ENCODE measurements at regions not wholly inside any gene's neighbourhood (a gene's known extent, or its start where the extent isn't known, plus 50 kb on each side); places are given as distances from the start of the nearest gene placed in this dataset.
"Not testable (repeated sequence)": the region's sequence is repeated elsewhere in the genome, so short reads cannot be mapped to it uniquely, and the experiment has no call there.

DNA sequence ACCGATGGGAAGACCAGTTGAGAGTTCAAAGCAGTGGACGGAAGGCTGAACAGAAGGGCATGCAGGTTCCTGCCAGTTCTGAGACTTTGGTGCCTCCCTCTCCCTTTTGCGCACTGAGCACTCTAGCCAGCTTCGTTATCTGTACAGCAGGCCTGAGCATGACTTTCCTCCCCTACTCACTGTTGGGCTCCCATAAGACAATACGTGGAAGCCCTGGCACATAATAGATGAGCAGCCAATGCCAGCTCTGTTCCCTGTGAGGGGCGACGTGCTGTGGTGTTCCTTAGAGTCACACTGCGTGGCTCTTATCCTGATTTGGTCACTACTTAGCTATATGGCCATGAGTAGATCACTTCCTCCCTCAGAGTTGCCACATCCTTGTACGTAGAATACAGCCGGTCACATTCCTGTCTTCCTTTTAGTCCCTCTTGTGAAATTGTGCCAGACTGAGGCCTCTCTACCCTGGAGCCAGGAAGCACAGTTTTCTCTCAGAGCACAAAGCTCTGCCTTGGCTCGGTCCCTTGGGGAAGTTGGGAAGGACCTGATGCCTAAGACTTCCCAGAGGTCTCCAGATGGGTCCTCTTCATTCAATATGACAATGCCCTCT lies 160.4 kb upstream of the MAMLD1 start:
- ATAC-seq = no peak
- H3K27me3 Mint-ChIP-seq = peaks cover 0 to 6% of the 10 kb centered on the region in 2 donors
- H3K36me3 Mint-ChIP-seq = no peaks in the 10 kb centered on the region
- no peaks in the 10 kb centered on the region for H3K9me3 Mint-ChIP-seq
- H3K4me3 Mint-ChIP-seq = no peak overlapping the region
- no peak overlapping the region for H3K27ac Mint-ChIP-seq
- peaks cover 6 to 8% of the 10 kb centered on the region in 2 donors for H3K4me1 Mint-ChIP-seq (ENCODE audit: low read depth in 2 of 2)
- no peak for DNase-seq (ENCODE audit: low spot score)

- peaks cover 0 to 6% of the 10 kb centered on the region in 2 donors for H3K27me3 Mint-ChIP-seq
- DNase-seq (ENCODE audit: low spot score) = no peak
- H3K36me3 Mint-ChIP-seq = no peaks in the 10 kb centered on the region
- H3K4me1 Mint-ChIP-seq (ENCODE audit: low read depth in 2 of 2) = peaks cover 6 to 8% of the 10 kb centered on the region in 2 donors
- no peak for ATAC-seq
- H3K9me3 Mint-ChIP-seq = no peaks in the 10 kb centered on the region
- H3K4me3 Mint-ChIP-seq = no peak overlapping the region
- H3K27ac Mint-ChIP-seq = no peak overlapping the region
These were observed 159.9 kb upstream of the MAMLD1 start for GRCh38 chrX:150203248-150203645.

- no peak overlapping the region for H3K27ac Mint-ChIP-seq
- H3K27me3 Mint-ChIP-seq = peaks cover 1 to 6% of the 10 kb centered on the region in 2 donors
- H3K9me3 Mint-ChIP-seq = no peaks in the 10 kb centered on the region
- no peaks in the 10 kb centered on the region for H3K36me3 Mint-ChIP-seq
- H3K4me3 Mint-ChIP-seq = no peak overlapping the region
- peaks cover 6 to 8% of the 10 kb centered on the region in 2 donors for H3K4me1 Mint-ChIP-seq (ENCODE audit: low read depth in 2 of 2)
- DNase-seq (ENCODE audit: low spot score) = no peak
- ATAC-seq = no peak
These were observed 158.1 kb upstream of the MAMLD1 start for GRCh38 chrX:150205011-150205410.

DNA sequence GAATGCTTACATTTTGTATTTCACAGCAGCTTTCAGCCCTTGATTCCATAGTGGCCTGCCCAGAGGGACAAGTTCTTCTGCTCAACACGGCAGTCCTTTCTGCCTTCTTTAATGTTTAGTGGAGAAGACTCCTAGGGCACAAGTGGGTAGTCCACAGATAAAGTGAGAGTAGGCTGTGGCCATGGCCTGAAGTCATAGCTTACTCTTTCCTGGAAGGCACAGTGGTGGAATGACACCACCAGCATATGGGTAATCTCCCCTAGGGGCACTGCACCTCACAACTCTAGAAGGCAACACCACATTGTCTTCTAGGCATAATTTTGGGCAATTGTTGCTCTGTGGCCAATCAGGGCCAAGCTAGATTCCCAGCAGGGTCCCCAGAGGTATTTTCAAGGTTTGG lies 155.4 kb upstream of the MAMLD1 start:
- Mint-ChIP-seq H3K36me3 (no peaks in the 10 kb centered on the region), H3K27me3 (peaks cover 13% of the 10 kb centered on the region in 2 donors), H3K4me3 (no peak overlapping the region), H3K4me1 (ENCODE audit: low read depth in 2 of 2) (no peaks in the 10 kb centered on the region), H3K9me3 (no peaks in the 10 kb centered on the region), H3K27ac (no peak overlapping the region)
- ATAC-seq = no peak
- no peak for DNase-seq (ENCODE audit: low spot score)

- no peak overlapping the region for H3K27ac Mint-ChIP-seq
- no peaks in the 10 kb centered on the region for H3K36me3 Mint-ChIP-seq
- DNase-seq (ENCODE audit: low spot score) = no peak
- H3K4me1 Mint-ChIP-seq (ENCODE audit: low read depth in 2 of 2) = no peaks in the 10 kb centered on the region
- no peak overlapping the region for H3K4me3 Mint-ChIP-seq
- peaks cover 9 to 13% of the 10 kb centered on the region in 2 donors for H3K27me3 Mint-ChIP-seq
- ATAC-seq = no peak
- H3K9me3 Mint-ChIP-seq = no peaks in the 10 kb centered on the region
These were observed 151.1 kb upstream of the MAMLD1 start for GRCh38 chrX:150211988-150212387.

DNA sequence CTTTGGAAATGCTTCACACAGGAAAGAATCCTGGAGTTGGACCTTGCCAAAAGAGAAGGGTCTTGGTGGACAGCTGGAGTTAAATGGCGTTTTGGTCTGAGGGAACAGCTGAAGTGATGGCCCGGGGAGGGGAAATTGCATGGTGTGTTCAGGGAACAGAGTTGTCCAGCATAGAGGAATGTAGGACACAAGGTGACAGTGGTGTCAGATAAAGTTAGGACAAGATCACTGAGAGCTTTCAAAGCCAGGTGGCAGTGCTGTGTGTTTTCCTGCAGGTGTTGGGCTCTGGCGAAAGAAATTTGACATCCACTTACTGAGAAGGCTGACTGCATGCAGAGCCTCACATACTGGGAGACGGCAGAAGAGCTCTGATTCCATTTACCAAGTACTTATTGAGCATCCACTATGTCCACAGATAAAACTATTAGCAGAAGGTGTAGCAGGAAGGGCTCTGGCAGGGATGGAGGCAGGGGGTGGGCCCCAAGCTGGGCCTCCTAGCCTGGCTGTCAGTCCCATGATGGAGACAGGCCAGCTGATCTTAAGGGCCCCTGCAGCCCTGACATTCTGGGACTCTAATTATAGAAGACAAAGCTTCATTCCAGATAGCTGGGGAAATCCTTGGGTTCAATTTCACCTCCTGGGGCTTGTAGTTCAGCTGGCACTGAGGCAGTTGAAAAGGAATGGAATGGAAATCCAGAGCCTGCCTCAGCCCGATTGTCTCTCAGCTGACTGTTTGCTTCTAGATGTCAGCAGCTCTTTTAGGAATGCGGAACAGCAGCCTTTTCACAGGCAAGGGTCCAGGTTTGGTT lies 150.2 kb upstream of the MAMLD1 start:
- Mint-ChIP-seq H3K4me1 (ENCODE audit: low read depth in 2 of 2) (no peaks in the 10 kb centered on the region), H3K4me3 (no peak overlapping the region), H3K27me3 (peaks cover 9 to 13% of the 10 kb centered on the region in 2 donors), H3K9me3 (no peaks in the 10 kb centered on the region), H3K27ac (no peak overlapping the region), H3K36me3 (no peaks in the 10 kb centered on the region)
- no peak for ATAC-seq
- DNase-seq (ENCODE audit: low spot score) = no peak

DNA sequence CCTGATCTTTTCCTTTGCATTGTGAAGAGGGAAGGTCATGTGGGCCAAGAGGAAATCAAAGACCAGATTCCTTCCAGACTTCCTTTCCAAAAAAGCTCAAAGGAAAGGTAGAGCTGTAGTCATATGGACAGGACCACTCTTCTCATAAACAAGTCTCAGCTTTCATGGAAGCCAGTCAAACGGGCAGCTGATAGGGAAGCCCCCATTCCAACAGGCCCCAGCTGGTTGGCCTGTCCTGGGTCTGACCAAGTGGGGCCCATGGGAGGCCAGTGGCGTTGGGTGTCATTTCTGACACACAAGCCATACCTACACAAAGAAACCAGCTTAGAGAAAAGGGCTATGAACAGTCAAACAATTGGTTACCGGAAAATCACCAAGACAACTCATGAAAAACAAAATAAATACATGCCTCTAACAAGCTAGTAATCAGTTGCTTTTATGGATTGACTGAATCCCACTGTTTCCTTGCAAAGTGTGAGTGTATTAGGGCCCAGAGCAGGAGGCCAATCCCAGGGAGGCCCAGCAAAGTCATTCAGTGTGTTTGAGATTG lies 149.6 kb upstream of the MAMLD1 start:
- H3K27me3 Mint-ChIP-seq = peaks cover 9 to 13% of the 10 kb centered on the region in 2 donors
- H3K4me3 Mint-ChIP-seq = no peak overlapping the region
- H3K36me3 Mint-ChIP-seq = no peaks in the 10 kb centered on the region
- ATAC-seq (no peak), DNase-seq (ENCODE audit: low spot score) (no peak)
- H3K27ac Mint-ChIP-seq = no peak overlapping the region
- H3K9me3 Mint-ChIP-seq = no peaks in the 10 kb centered on the region
- H3K4me1 Mint-ChIP-seq (ENCODE audit: low read depth in 2 of 2) = no peaks in the 10 kb centered on the region

DNA sequence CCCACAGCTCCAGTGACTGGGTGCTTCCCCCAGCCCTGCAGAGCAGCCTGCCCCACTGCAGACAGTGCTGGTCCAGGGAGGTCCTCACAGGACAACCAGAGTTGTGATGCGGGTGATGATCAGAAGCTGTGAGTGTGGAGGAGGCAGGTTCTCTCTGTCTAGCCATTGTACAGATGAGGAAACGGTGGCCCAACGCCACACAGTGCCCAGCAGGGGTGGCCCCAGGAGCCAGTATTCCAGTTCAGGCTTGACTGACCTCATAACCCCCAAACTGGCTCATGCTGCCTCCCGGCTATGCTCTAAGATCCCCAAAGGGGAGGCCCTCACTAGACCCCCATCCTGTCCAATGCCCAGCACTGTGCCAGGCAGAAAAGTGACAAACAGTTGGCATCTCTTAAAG lies 147.1 kb upstream of the MAMLD1 start:
- not testable (repeated sequence) for H3K9me3 Mint-ChIP-seq; H3K4me1 Mint-ChIP-seq (ENCODE audit: low read depth in 2 of 2); H3K36me3 Mint-ChIP-seq; DNase-seq (ENCODE audit: low spot score); H3K4me3 Mint-ChIP-seq; H3K27ac Mint-ChIP-seq
- ATAC-seq = peak in 1 of 2 donors; percentile 26
- H3K27me3 Mint-ChIP-seq = peaks cover 7 to 10% of the 10 kb centered on the region in 2 donors

- no peak overlapping the region for H3K27ac Mint-ChIP-seq
- H3K4me3 Mint-ChIP-seq = no peak overlapping the region
- H3K4me1 Mint-ChIP-seq (ENCODE audit: low read depth in 2 of 2) = no peaks in the 10 kb centered on the region
- H3K27me3 Mint-ChIP-seq = peaks cover 12 to 15% of the 10 kb centered on the region in 2 donors
- DNase-seq (ENCODE audit: low spot score) (no peak), ATAC-seq (no peak)
- no peaks in the 10 kb centered on the region for H3K9me3 Mint-ChIP-seq
- no peaks in the 10 kb centered on the region for H3K36me3 Mint-ChIP-seq
These were observed 146.4 kb upstream of the MAMLD1 start for GRCh38 chrX:150216716-150217115.

GRCh38 chrX:150217609-150218008 lies 145.5 kb upstream of the MAMLD1 start:
- Mint-ChIP-seq H3K9me3 (no peaks in the 10 kb centered on the region), H3K27ac (no peak overlapping the region), H3K4me1 (ENCODE audit: low read depth in 2 of 2) (no peaks in the 10 kb centered on the region), H3K27me3 (peaks cover 8% of the 10 kb centered on the region in 2 donors), H3K4me3 (no peak overlapping the region), H3K36me3 (no peaks in the 10 kb centered on the region)
- ATAC-seq (no peak), DNase-seq (ENCODE audit: low spot score) (no peak)

- H3K4me3 Mint-ChIP-seq = no peak overlapping the region
These were observed 143.5 kb upstream of the MAMLD1 start for GRCh38 chrX:150219374-150220185.

GRCh38 chrX:150223176-150224015 lies 139.7 kb upstream of the MAMLD1 start:
- H3K27me3 Mint-ChIP-seq = peaks cover 8 to 18% of the 10 kb centered on the region in 2 donors
- no peaks in the 10 kb centered on the region for H3K4me1 Mint-ChIP-seq (ENCODE audit: low read depth in 2 of 2)
- H3K36me3 Mint-ChIP-seq = no peaks in the 10 kb centered on the region
- H3K27ac Mint-ChIP-seq = no peak overlapping the region
- DNase-seq (ENCODE audit: low spot score) (no peak), ATAC-seq (no peak)
- H3K9me3 Mint-ChIP-seq = no peaks in the 10 kb centered on the region
- H3K4me3 Mint-ChIP-seq = no peak overlapping the region

More at GRCh38 chrX:150219374-150220185, 143.5 kb upstream of the MAMLD1 start:
- ATAC-seq = no peak
- no peak overlapping the region for H3K27ac Mint-ChIP-seq
- H3K27me3 Mint-ChIP-seq = peaks cover 8 to 10% of the 10 kb centered on the region in 2 donors
- no peaks in the 10 kb centered on the region for H3K36me3 Mint-ChIP-seq
- H3K4me1 Mint-ChIP-seq (ENCODE audit: low read depth in 2 of 2) = no peaks in the 10 kb centered on the region
- H3K9me3 Mint-ChIP-seq = no peaks in the 10 kb centered on the region
- no peak for DNase-seq (ENCODE audit: low spot score)

DNA sequence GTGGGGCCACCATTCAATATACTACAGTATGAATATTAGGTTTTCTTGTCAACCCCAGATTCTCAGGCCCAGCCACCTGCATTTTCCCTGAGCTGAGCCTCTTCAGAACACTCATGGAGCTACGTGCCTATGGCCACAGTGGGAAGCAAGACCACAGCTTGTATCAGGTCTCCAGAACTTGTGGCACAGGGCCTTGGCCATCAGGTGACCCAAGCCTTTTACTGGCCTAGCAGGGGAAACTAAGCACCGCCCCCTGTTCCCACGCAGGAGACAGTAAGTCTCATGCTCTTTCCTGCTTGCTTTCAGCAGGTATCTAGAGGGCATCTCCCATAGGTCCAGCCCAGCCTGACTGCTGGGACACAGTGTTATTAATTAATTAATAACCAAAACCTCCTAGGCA lies 138.4 kb upstream of the MAMLD1 start:
- H3K4me3 Mint-ChIP-seq = no peak overlapping the region
- no peaks in the 10 kb centered on the region for H3K9me3 Mint-ChIP-seq
- DNase-seq (ENCODE audit: low spot score) (no peak), ATAC-seq (no peak)
- H3K36me3 Mint-ChIP-seq = no peaks in the 10 kb centered on the region
- no peak overlapping the region for H3K27ac Mint-ChIP-seq
- H3K4me1 Mint-ChIP-seq (ENCODE audit: low read depth in 2 of 2) = no peaks in the 10 kb centered on the region
- peaks cover 8 to 25% of the 10 kb centered on the region in 2 donors for H3K27me3 Mint-ChIP-seq

All from natural killer cell treated with Interleukin-12 subunit alpha and Interleukin-12 subunit beta and Interleukin-15 and Interleukin-18, amount 100 ng/mL, for 72 hours (primary cell).